ENCODE measurements at regions not wholly inside any gene's neighbourhood (a gene's known extent, or its start where the extent isn't known, plus 50 kb on each side); places are given as distances from the start of the nearest gene placed in this dataset.

- Histone ChIP-seq H3K27ac (ENCODE audit: low read length) (no peak overlapping the region), H3K36me3 (ENCODE audit: control insufficient read depth in 2 of 2, extremely low read depth in 1 of 2, insufficient read depth in 1 of 2, low read length in 1 of 2) (no peaks in the 10 kb centered on the region), H3K4me3 (ENCODE audit: control insufficient read depth in 1 of 2, extremely low read depth in 1 of 2, low read length in 1 of 2) (no peak overlapping the region), H3K27me3 (replicated peaks in 1 of 2; ENCODE audit: control insufficient read depth in 2 of 2, extremely low read depth in 1 of 2, insufficient read depth in 2 of 2, low read length in 1 of 2) (peaks cover 2 to 6% of the 10 kb centered on the region in 2 experiments), H3K4me1 (ENCODE audit: control insufficient read depth in 1 of 2, extremely low read depth in 1 of 2, insufficient read depth in 2 of 2, low read length in 2 of 2) (no peaks in the 10 kb centered on the region), H3K9me3 (no peaks in the 10 kb centered on the region)
- Mint-ChIP-seq H3K27me3 (peaks cover 7 to 24% of the 10 kb centered on the region in 2 donors), H3K4me1 (no peaks in the 10 kb centered on the region), H3K36me3 (no peaks in the 10 kb centered on the region), H3K9me3 (peaks cover 0 to 5% (median 0%) of the 10 kb centered on the region in 3 donors), H3K27ac (no peak overlapping the region), H3K4me3 (no peak overlapping the region)
- ChIA-PET CTCF (no interaction called here), POLR2A (interaction anchor here in 1 of 2 donors (0.7 kb wide), 1 partner anchor 337 kb away, joined by 3 read pairs; no protein-coding TSS in a partner anchor)
- 73% methylated on average over 4 of the region's 4 CpGs for WGBS (ENCODE audit: insufficient coverage)
- no peak for DNase-seq
- ATAC-seq (replicated peaks in 1 of 4), result no peak
Measured at GRCh38 chr17:33914125-33914524, 341.0 kb upstream of the CCL2 start.

GRCh38 chr17:33922971-33923370, 332.1 kb upstream of the CCL2 start:
- H3K27ac Mint-ChIP-seq, result no peak overlapping the region
- WGBS (ENCODE audit: insufficient coverage), result 77% methylated on average over 3 of the region's 4 CpGs
- no peaks in the 10 kb centered on the region for H3K4me1 Mint-ChIP-seq
- ATAC-seq (replicated peaks in 1 of 4), result no peak
- POLR2A ChIA-PET, result no interaction called here
- no peaks in the 10 kb centered on the region for H3K36me3 Mint-ChIP-seq
- Histone ChIP-seq H3K27ac (ENCODE audit: low read length) (no peak overlapping the region), H3K36me3 (ENCODE audit: control insufficient read depth in 2 of 2, extremely low read depth in 1 of 2, insufficient read depth in 1 of 2, low read length in 1 of 2) (no peaks in the 10 kb centered on the region), H3K27me3 (replicated peaks in 1 of 2; ENCODE audit: control insufficient read depth in 2 of 2, extremely low read depth in 1 of 2, insufficient read depth in 2 of 2, low read length in 1 of 2) (peaks cover 3 to 16% of the 10 kb centered on the region in 2 experiments), H3K4me3 (ENCODE audit: control insufficient read depth in 1 of 2, extremely low read depth in 1 of 2, low read length in 1 of 2) (no peak overlapping the region), H3K9me3 (no peaks in the 10 kb centered on the region), H3K4me1 (ENCODE audit: control insufficient read depth in 1 of 2, extremely low read depth in 1 of 2, insufficient read depth in 2 of 2, low read length in 2 of 2) (no peaks in the 10 kb centered on the region)
- no peak overlapping the region for H3K4me3 Mint-ChIP-seq
- CTCF ChIA-PET, result no interaction called here
- H3K9me3 Mint-ChIP-seq, result peaks cover 0 to 3% (median 0%) of the 10 kb centered on the region in 3 donors
- DNase-seq, result no peak
- H3K27me3 Mint-ChIP-seq, result peaks cover 11 to 14% of the 10 kb centered on the region in 2 donors

GRCh38 chr17:33924104-33924503, 331.0 kb upstream of the CCL2 start:
- H3K36me3 Mint-ChIP-seq, result no peaks in the 10 kb centered on the region
- WGBS (ENCODE audit: insufficient coverage), result 86% methylated on average over 3 of the region's 5 CpGs

GRCh38 chr17:33925649-33926048, 329.4 kb upstream of the CCL2 start:
- no peak overlapping the region for H3K27ac ChIP-seq (ENCODE audit: low read length)
- ChIA-PET POLR2A (no interaction called here), CTCF (no interaction called here)
- DNase-seq (no peak), ATAC-seq (replicated peaks in 1 of 4) (no peak)
- H3K27me3 ChIP-seq (replicated peaks in 1 of 2; ENCODE audit: control insufficient read depth in 2 of 2, extremely low read depth in 1 of 2, insufficient read depth in 2 of 2, low read length in 1 of 2), result peaks cover 3 to 19% of the 10 kb centered on the region in 2 experiments
- no CpG with 5 or more reads among the region's 2 CpGs for WGBS (ENCODE audit: insufficient coverage)
- no peaks in the 10 kb centered on the region for H3K4me1 ChIP-seq (ENCODE audit: control insufficient read depth in 1 of 2, extremely low read depth in 1 of 2, insufficient read depth in 2 of 2, low read length in 2 of 2)
- Mint-ChIP-seq H3K4me3 (no peak overlapping the region), H3K27me3 (peaks cover 14 to 23% of the 10 kb centered on the region in 2 donors), H3K9me3 (peaks cover 0 to 3% (median 0%) of the 10 kb centered on the region in 3 donors), H3K36me3 (no peaks in the 10 kb centered on the region), H3K27ac (no peak overlapping the region), H3K4me1 (no peaks in the 10 kb centered on the region)
- H3K4me3 ChIP-seq (ENCODE audit: control insufficient read depth in 1 of 2, extremely low read depth in 1 of 2, low read length in 1 of 2), result no peak overlapping the region
- no peaks in the 10 kb centered on the region for H3K36me3 ChIP-seq (ENCODE audit: control insufficient read depth in 2 of 2, extremely low read depth in 1 of 2, insufficient read depth in 1 of 2, low read length in 1 of 2)
- no peaks in the 10 kb centered on the region for H3K9me3 ChIP-seq

More at GRCh38 chr17:33924104-33924503, 331.0 kb upstream of the CCL2 start:
- H3K9me3 Mint-ChIP-seq, result peaks cover 0 to 3% (median 0%) of the 10 kb centered on the region in 3 donors
- ATAC-seq (replicated peaks in 1 of 4) (no peak), DNase-seq (no peak)
- ChIA-PET CTCF (no interaction called here), POLR2A (no interaction called here)
- no peak overlapping the region for H3K4me3 Mint-ChIP-seq
- no peaks in the 10 kb centered on the region for H3K4me1 Mint-ChIP-seq
- Histone ChIP-seq H3K4me3 (ENCODE audit: control insufficient read depth in 1 of 2, extremely low read depth in 1 of 2, low read length in 1 of 2) (no peak overlapping the region), H3K9me3 (no peaks in the 10 kb centered on the region), H3K36me3 (ENCODE audit: control insufficient read depth in 2 of 2, extremely low read depth in 1 of 2, insufficient read depth in 1 of 2, low read length in 1 of 2) (no peaks in the 10 kb centered on the region), H3K27me3 (replicated peaks in 1 of 2; ENCODE audit: control insufficient read depth in 2 of 2, extremely low read depth in 1 of 2, insufficient read depth in 2 of 2, low read length in 1 of 2) (peaks cover 3 to 17% of the 10 kb centered on the region in 2 experiments), H3K4me1 (ENCODE audit: control insufficient read depth in 1 of 2, extremely low read depth in 1 of 2, insufficient read depth in 2 of 2, low read length in 2 of 2) (no peaks in the 10 kb centered on the region), H3K27ac (ENCODE audit: low read length) (no peak overlapping the region)
- H3K27ac Mint-ChIP-seq, result no peak overlapping the region
- H3K27me3 Mint-ChIP-seq, result peaks cover 14 to 16% of the 10 kb centered on the region in 2 donors

GRCh38 chr17:33927732-33928133, 327.4 kb upstream of the CCL2 start:
- CTCF ChIA-PET, result no interaction called here
- 50% methylated on average over 1 of the region's 3 CpGs for WGBS (ENCODE audit: insufficient coverage)
- Histone ChIP-seq H3K27ac (ENCODE audit: low read length) (no peak overlapping the region), H3K4me1 (ENCODE audit: control insufficient read depth in 1 of 2, extremely low read depth in 1 of 2, insufficient read depth in 2 of 2, low read length in 2 of 2) (no peaks in the 10 kb centered on the region), H3K36me3 (ENCODE audit: control insufficient read depth in 2 of 2, extremely low read depth in 1 of 2, insufficient read depth in 1 of 2, low read length in 1 of 2) (no peaks in the 10 kb centered on the region), H3K9me3 (no peaks in the 10 kb centered on the region), H3K27me3 (replicated peaks in 1 of 2; ENCODE audit: control insufficient read depth in 2 of 2, extremely low read depth in 1 of 2, insufficient read depth in 2 of 2, low read length in 1 of 2) (peaks cover 0 to 14% of the 10 kb centered on the region in 2 experiments), H3K4me3 (ENCODE audit: control insufficient read depth in 1 of 2, extremely low read depth in 1 of 2, low read length in 1 of 2) (no peak overlapping the region)
- POLR2A ChIA-PET, result no interaction called here
- peak in 1 of 35 experiments; percentile 1 for DNase-seq
- peaks cover 6 to 16% of the 10 kb centered on the region in 2 donors for H3K27me3 Mint-ChIP-seq
- no peaks in the 10 kb centered on the region for H3K4me1 Mint-ChIP-seq
- H3K9me3 Mint-ChIP-seq, result no peaks in the 10 kb centered on the region
- no peak overlapping the region for H3K27ac Mint-ChIP-seq
- H3K4me3 Mint-ChIP-seq, result no peak overlapping the region
- ATAC-seq (replicated peaks in 1 of 4), result no peak
- no peaks in the 10 kb centered on the region for H3K36me3 Mint-ChIP-seq

GRCh38 chr17:33929181-33929724, 325.8 kb upstream of the CCL2 start:
- Histone ChIP-seq H3K36me3 (ENCODE audit: control insufficient read depth in 2 of 2, extremely low read depth in 1 of 2, insufficient read depth in 1 of 2, low read length in 1 of 2) (no peaks in the 10 kb centered on the region), H3K27ac (ENCODE audit: low read length) (no peak overlapping the region), H3K4me3 (ENCODE audit: control insufficient read depth in 1 of 2, extremely low read depth in 1 of 2, low read length in 1 of 2) (no peak overlapping the region), H3K4me1 (ENCODE audit: control insufficient read depth in 1 of 2, extremely low read depth in 1 of 2, insufficient read depth in 2 of 2, low read length in 2 of 2) (no peaks in the 10 kb centered on the region), H3K9me3 (no peaks in the 10 kb centered on the region), H3K27me3 (replicated peaks in 1 of 2; ENCODE audit: control insufficient read depth in 2 of 2, extremely low read depth in 1 of 2, insufficient read depth in 2 of 2, low read length in 1 of 2) (peaks cover 0 to 13% of the 10 kb centered on the region in 2 experiments)
- DNase-seq (no peak), ATAC-seq (replicated peaks in 1 of 4) (no peak)
- peaks cover 6 to 16% of the 10 kb centered on the region in 2 donors for H3K27me3 Mint-ChIP-seq
- POLR2A ChIA-PET, result no interaction called here
- no peak overlapping the region for H3K27ac Mint-ChIP-seq
- CTCF ChIA-PET, result interaction anchor here in 1 of 2 donors (1.1 kb wide), 1 partner anchor 239 kb away, joined by 3 read pairs; no protein-coding TSS in a partner anchor
- WGBS (ENCODE audit: insufficient coverage), result 95% methylated on average over 9 of the region's 9 CpGs
- no peak overlapping the region for H3K4me3 Mint-ChIP-seq
- no peaks in the 10 kb centered on the region for H3K36me3 Mint-ChIP-seq
- no peaks in the 10 kb centered on the region for H3K9me3 Mint-ChIP-seq
- no peaks in the 10 kb centered on the region for H3K4me1 Mint-ChIP-seq
